ENCODE measurements at regions not wholly inside any gene's neighbourhood (a gene's known extent, or its start where the extent isn't known, plus 50 kb on each side); places are given as distances from the start of the nearest gene placed in this dataset.

DNA sequence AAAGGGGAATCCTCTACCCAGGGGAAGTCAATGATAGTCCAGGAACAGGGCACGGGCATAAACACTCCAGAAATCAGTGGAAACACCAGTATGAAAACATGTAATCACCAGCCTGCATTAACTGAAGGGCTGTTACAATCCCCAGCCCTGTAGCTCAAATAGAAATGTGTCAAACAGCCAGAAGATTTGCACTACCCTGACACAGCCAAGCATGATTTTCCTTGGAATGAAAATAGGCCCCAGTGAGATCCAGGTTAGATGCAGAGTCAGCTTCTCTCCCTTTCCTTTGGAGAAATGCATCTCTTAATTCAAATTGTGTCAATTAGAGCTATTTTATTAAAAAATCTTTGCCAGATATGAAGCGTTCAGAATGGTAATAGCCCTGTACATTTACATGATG, 158.1 kb downstream of the RPS29 start (continued):
- no peak for TF ChIP-seq POU6F1 (CRISPR knock-in tag; IDR thresholded peaks at IDR 0.05; ENCODE audit: borderline replicate concordance, low read depth)

- no peak for ATAC-seq
- TF ChIP-seq ZFP30 (CRISPR knock-in tag; IDR thresholded peaks at IDR 0.05) = no peak
Observed at GRCh38 chr14:49427117-49427516, 159.1 kb downstream of the RPS29 start.

GRCh38 chr14:49425921-49426320, 160.3 kb downstream of the RPS29 start:
- ATAC-seq = no peak
- TF ChIP-seq ESRRG (CRISPR knock-in tag; IDR thresholded peaks at IDR 0.05) (no peak), RARB (CRISPR knock-in tag; IDR thresholded peaks at IDR 0.05) (no peak), OSR1 (CRISPR knock-in tag; IDR thresholded peaks at IDR 0.05) (no peak), ISL1 (CRISPR knock-in tag; IDR thresholded peaks at IDR 0.05) (no peak), PPARA (CRISPR knock-in tag; IDR thresholded peaks at IDR 0.05; ENCODE audit: borderline replicate concordance) (no peak), TOX (CRISPR knock-in tag; IDR thresholded peaks at IDR 0.05; ENCODE audit: borderline replicate concordance) (no peak), CSDC2 (CRISPR knock-in tag; IDR thresholded peaks at IDR 0.05) (no peak), ZFP3 (CRISPR knock-in tag; IDR thresholded peaks at IDR 0.05) (no peak), POU6F1 (CRISPR knock-in tag; IDR thresholded peaks at IDR 0.05; ENCODE audit: borderline replicate concordance, low read depth) (no peak), BACH2 (CRISPR knock-in tag; IDR thresholded peaks at IDR 0.05; ENCODE audit: borderline replicate concordance) (no peak), GLIS3 (CRISPR knock-in tag; IDR thresholded peaks at IDR 0.05) (no peak), SNAI2 (CRISPR knock-in tag; IDR thresholded peaks at IDR 0.05) (no peak), CSRNP3 (CRISPR knock-in tag; IDR thresholded peaks at IDR 0.05) (no peak)
- TF ChIP-seq, protein P1, sequence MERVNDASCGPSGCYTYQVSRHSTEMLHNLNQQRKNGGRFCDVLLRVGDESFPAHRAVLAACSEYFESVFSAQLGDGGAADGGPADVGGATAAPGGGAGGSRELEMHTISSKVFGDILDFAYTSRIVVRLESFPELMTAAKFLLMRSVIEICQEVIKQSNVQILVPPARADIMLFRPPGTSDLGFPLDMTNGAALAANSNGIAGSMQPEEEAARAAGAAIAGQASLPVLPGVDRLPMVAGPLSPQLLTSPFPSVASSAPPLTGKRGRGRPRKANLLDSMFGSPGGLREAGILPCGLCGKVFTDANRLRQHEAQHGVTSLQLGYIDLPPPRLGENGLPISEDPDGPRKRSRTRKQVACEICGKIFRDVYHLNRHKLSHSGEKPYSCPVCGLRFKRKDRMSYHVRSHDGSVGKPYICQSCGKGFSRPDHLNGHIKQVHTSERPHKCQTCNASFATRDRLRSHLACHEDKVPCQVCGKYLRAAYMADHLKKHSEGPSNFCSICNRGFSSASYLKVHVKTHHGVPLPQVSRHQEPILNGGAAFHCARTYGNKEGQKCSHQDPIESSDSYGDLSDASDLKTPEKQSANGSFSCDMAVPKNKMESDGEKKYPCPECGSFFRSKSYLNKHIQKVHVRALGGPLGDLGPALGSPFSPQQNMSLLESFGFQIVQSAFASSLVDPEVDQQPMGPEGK (CRISPR knock-in tag; IDR thresholded peaks at IDR 0.05; ENCODE audit: borderline replicate concordance) = no peak
- TF ChIP-seq, protein P2, sequence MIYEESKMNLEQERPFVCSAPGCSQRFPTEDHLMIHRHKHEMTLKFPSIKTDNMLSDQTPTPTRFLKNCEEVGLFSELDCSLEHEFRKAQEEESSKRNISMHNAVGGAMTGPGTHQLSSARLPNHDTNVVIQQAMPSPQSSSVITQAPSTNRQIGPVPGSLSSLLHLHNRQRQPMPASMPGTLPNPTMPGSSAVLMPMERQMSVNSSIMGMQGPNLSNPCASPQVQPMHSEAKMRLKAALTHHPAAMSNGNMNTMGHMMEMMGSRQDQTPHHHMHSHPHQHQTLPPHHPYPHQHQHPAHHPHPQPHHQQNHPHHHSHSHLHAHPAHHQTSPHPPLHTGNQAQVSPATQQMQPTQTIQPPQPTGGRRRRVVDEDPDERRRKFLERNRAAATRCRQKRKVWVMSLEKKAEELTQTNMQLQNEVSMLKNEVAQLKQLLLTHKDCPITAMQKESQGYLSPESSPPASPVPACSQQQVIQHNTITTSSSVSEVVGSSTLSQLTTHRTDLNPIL (CRISPR knock-in tag; IDR thresholded peaks at IDR 0.05; ENCODE audit: low read depth) = no peak
- TF ChIP-seq, protein P3, sequence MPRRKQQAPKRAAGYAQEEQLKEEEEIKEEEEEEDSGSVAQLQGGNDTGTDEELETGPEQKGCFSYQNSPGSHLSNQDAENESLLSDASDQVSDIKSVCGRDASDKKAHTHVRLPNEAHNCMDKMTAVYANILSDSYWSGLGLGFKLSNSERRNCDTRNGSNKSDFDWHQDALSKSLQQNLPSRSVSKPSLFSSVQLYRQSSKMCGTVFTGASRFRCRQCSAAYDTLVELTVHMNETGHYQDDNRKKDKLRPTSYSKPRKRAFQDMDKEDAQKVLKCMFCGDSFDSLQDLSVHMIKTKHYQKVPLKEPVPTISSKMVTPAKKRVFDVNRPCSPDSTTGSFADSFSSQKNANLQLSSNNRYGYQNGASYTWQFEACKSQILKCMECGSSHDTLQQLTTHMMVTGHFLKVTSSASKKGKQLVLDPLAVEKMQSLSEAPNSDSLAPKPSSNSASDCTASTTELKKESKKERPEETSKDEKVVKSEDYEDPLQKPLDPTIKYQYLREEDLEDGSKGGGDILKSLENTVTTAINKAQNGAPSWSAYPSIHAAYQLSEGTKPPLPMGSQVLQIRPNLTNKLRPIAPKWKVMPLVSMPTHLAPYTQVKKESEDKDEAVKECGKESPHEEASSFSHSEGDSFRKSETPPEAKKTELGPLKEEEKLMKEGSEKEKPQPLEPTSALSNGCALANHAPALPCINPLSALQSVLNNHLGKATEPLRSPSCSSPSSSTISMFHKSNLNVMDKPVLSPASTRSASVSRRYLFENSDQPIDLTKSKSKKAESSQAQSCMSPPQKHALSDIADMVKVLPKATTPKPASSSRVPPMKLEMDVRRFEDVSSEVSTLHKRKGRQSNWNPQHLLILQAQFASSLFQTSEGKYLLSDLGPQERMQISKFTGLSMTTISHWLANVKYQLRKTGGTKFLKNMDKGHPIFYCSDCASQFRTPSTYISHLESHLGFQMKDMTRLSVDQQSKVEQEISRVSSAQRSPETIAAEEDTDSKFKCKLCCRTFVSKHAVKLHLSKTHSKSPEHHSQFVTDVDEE (CRISPR knock-in tag; IDR thresholded peaks at IDR 0.05) = no peak

Data from SK-N-SH treated with all-trans-retinoic acid at 6 μM for 48 hours (cell line).